GM18520 (cell line): ENCODE measurements at regions not wholly inside any gene's neighbourhood (a gene's known extent, or its start where the extent isn't known, plus 50 kb on each side); places are given as distances from the start of the nearest gene placed in this dataset.
"Not testable (repeated sequence)": the region's sequence is repeated elsewhere in the genome, so short reads cannot be mapped to it uniquely, and the experiment has no call there.

ENCODE experiments used
- ATAC-seq: cut with Tn5 transposase; IDR thresholded peaks from one replicate; pipeline ENCODE4 v1.9.1; 2021; ENCODE audit not compliant: unreplicated experiment

DNA sequence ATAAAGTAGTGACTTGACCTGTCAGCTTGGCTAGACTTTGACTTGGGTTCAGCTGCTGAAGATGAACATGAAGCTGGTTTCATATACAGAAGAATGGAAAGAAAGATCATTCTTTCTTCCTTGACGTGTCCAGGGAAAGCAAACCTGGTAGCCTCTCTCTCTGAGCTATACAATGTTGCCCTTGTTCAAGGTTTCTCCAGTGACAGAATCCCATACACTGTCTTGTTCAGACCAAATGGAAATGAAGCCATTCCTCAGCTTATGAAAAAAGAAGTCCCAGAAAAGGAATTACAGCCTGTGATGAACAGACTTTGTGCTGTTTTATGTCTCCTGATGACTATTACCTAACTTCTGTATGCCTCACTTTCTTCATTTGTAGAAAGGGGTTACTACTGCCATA lies 349.8 kb upstream of the KLF4 start:
- no peak for ATAC-seq

GRCh38 chr9:107838766-107839165 lies 349.2 kb upstream of the KLF4 start:
- ATAC-seq = no peak

GRCh38 chr9:107836300-107836699 lies 346.7 kb upstream of the KLF4 start:
- ATAC-seq = no peak

DNA sequence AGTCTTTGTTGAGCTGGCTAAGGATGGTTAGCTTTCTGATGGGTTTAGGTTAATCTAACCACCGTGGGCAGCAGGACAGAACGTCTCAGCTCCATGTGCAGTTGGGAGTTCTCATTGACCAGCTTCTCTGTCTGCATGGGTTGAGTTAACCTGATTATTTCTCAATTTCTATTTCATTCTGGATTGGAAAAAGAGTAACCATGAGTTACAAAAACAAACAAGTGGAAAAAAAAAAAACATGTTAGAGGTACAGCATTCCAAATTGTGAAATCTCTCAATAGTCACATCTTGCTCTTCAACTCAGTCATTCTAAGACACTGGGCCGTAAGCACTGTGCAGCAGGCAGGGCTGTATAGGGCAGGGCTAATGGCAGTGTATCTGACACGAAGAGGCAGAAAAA lies 343.7 kb upstream of the KLF4 start:
- ATAC-seq = no peak

- no peak for ATAC-seq
Observed at GRCh38 chr9:107832871-107833270, 343.3 kb upstream of the KLF4 start.

- ATAC-seq = no peak
Observed at GRCh38 chr9:107830479-107830878, 340.9 kb upstream of the KLF4 start.

DNA sequence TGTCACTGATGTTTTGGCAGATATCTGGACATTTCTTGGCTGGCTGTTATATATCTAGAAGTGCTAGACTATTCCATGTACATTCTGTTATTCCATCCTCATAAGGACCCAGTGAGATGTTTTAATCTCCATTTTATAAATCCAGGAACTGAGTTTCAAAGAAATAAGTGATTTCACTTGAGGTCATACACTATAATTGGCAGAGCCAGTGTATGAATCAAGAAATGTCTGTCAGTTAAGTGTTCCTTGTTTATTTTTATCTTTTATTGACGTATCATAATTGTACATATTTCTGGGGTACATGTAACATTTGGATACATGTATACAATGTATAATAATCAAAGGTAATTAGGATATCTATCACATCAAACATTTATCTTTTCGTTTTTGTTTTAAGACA lies 338.3 kb upstream of the KLF4 start:
- no peak for ATAC-seq

DNA sequence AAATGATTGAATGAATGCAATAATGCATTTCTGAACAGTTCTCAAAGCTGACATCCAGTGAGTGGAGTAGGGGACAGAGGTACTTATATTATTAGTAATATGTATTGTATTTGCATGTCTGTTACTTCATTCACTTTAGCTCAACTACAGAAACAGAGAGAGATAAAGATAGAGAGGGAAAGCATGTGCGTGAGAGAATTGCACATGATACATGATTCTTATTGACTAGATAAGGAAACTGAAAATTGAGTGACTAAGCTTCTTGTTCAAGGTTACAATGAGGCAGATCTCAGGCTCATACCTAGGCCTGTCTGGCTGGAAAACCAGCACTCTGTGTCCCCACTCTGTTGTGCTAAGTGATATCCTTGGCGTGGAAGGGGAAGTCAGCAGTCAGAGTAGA lies 337.7 kb upstream of the KLF4 start:
- ATAC-seq = peak; percentile 68

DNA sequence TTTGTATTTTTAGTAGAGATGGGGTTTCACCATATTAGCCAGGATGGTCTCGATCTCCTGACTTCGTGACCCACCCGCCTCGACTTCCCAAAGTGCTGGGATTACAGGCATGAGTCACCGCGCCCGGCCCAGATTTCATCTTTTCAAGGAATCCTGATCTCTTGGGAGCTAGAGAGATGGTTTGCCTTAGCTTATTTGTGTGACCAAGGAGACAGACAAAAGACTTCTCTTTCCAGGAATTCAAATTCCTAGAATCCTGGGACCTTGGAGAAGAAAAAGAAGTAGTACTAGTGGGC lies 337.1 kb upstream of the KLF4 start:
- not testable (repeated sequence) for ATAC-seq

- ATAC-seq = no peak
Observed at GRCh38 chr9:107824556-107824955, 335.0 kb upstream of the KLF4 start.

GRCh38 chr9:107819772-107820565 lies 330.4 kb upstream of the KLF4 start:
- ATAC-seq = no peak

DNA sequence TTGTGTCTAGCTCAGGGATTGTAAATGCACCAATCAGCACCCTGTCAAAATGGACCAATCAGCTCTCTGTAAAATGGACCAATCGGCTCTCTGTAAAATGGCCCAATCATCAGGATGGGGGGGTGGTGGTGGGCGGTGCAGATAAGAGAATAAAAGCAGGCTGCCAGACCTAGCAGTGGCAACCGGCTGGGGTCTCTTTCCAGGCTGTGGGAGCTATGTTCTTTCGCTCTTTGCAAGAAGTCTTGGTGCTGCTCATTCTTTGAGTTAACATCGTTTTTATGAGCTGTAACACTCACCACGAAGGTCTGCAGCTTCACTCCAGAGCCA lies 328.9 kb upstream of the KLF4 start:
- not testable (repeated sequence) for ATAC-seq

GRCh38 chr9:107817595-107818502 lies 328.3 kb upstream of the KLF4 start:
- ATAC-seq = not testable (repeated sequence)

DNA sequence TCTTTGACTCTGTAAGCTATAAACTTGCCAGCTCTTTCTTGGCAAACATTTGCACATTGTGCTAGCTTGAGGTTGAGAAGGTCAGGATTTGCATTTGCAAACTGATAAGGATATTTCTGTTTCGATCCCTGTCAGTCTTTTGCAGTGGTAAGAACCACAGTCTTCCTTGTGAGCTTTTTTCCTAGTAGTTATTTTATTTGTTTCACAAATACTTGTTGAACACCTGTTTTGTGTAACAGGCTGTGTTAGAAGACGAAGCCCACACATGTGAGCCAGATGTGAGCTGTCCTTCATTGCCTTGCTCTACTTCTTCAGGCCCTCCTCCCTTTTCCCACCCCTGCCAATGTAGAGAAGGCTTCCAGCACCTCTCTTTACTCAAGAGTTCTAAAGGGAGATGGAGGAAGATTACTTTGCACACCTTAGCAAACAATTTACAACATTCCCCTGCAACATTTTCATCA lies 327.0 kb upstream of the KLF4 start:
- ATAC-seq = peak; percentile 53

- ATAC-seq = no peak
Observed at GRCh38 chr9:107815782-107816560, 326.4 kb upstream of the KLF4 start.

DNA sequence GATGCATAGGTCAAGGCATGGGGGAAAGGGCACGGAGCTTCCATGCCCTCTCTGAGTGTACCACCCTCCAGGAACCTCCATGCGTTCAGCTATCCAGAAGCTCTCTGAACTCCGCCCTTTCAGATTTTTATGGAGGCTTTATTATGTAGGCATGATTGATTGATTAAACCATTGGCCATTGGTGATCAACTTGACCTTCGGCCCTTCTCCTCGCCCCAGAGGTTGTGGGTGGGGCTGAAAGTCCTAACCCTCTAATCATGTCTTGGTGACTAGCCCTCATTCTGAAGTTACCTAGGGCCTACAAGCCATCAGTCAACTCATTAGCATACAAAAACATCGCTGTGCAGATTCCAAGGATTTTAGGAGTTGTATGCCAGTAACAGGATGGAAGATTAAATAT lies 323.7 kb upstream of the KLF4 start:
- ATAC-seq = no peak

- ATAC-seq = no peak
Observed at GRCh38 chr9:107810461-107810961, 320.9 kb upstream of the KLF4 start.

- no peak for ATAC-seq
Observed at GRCh38 chr9:107809871-107810460, 320.4 kb upstream of the KLF4 start.

DNA sequence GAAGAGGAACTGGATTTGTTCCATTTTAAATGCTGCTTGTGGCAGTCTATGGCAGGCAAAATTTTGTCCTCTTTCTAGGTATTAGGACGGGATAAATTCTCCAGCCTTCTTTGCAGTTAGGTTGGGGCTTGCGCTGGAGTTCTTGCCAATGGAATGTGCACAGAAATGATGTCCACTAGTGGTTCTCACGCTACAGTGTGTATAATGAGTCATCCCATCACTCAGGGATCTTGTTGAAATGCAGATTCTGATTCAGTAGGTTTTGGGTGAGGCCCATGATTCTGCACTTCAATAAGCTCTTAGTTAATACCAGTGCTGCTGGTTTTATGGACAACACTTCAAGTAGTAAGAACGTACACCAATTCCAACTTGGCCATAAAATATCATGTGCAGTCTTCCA lies 317.6 kb upstream of the KLF4 start:
- no peak for ATAC-seq

GRCh38 chr9:107805201-107805600 lies 315.6 kb upstream of the KLF4 start:
- no peak for ATAC-seq

- ATAC-seq = no peak
Observed at GRCh38 chr9:107794259-107794658, 304.7 kb upstream of the KLF4 start.
